ENCODE measurements at regions not wholly inside any gene's neighbourhood (a gene's known extent, or its start where the extent isn't known, plus 50 kb on each side); places are given as distances from the start of the nearest gene placed in this dataset.

DNA sequence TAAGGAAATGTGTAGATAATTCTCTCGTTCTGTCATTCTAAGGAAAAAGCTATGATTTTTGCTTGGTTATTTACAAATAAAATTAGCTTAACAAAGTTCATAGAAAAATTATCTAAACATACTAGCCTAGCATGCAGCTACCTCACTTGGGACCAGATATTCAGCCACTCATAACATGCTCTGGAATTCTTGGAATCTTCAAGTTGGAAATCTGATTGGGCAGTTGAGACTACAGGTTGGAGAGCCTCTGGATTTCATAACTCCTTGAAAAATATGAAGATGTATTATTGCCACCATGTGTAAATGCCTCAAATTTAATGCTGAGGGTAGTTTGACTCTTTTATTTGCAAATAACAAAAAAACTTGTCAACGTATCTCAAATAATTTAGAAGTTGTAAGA is 132.2 kb upstream of the GULP1 start:
- TF ChIP-seq, protein P1, sequence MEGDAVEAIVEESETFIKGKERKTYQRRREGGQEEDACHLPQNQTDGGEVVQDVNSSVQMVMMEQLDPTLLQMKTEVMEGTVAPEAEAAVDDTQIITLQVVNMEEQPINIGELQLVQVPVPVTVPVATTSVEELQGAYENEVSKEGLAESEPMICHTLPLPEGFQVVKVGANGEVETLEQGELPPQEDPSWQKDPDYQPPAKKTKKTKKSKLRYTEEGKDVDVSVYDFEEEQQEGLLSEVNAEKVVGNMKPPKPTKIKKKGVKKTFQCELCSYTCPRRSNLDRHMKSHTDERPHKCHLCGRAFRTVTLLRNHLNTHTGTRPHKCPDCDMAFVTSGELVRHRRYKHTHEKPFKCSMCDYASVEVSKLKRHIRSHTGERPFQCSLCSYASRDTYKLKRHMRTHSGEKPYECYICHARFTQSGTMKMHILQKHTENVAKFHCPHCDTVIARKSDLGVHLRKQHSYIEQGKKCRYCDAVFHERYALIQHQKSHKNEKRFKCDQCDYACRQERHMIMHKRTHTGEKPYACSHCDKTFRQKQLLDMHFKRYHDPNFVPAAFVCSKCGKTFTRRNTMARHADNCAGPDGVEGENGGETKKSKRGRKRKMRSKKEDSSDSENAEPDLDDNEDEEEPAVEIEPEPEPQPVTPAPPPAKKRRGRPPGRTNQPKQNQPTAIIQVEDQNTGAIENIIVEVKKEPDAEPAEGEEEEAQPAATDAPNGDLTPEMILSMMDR (IDR thresholded peaks at IDR 0.05; ENCODE audit: insufficient read depth, low read length, poor library complexity, severe bottlenecking): no peak
- TF ChIP-seq EZH2phosphoT487 (conservative IDR thresholded peaks at IDR 0.05; ENCODE audit: low read length): no peak
